Mammary epithelial cell (primary cell): ENCODE measurements at regions not wholly inside any gene's neighbourhood (a gene's known extent, or its start where the extent isn't known, plus 50 kb on each side); places are given as distances from the start of the nearest gene placed in this dataset.

Experiments
- CTCF ChIP-seq, 2 donors: IDR thresholded peaks in 1 of 2; conservative IDR thresholded peaks in 1 of 2; 2 replicates each; pipeline ENCODE4 v1.5.1; 2011 to 2012; ENCODE audit warnings: inconsistent platforms in 2 of 2, low read length in 2 of 2, mild to moderate bottlenecking in 2 of 2, control low read depth in 1 of 2, low read depth in 1 of 2; ENCODE audit not compliant: insufficient read depth in 1 of 2; ENCODE audit errors: extremely low read depth in 1 of 2
- EZH2 ChIP-seq: IDR thresholded peaks from 2 replicates; pipeline ENCODE4 v1.6.1; 2012; ENCODE audit warnings: low read length, inconsistent platforms, borderline replicate concordance

GRCh38 chr14:34086223-34086757 is 135.4 kb upstream of the EGLN3 start:
- no peak for TF ChIP-seq CTCF (conservative IDR thresholded peaks at IDR 0.05 in 1 of 2, IDR thresholded peaks at IDR 0.05 in 1 of 2; ENCODE audit: extremely low read depth in 1 of 2, insufficient read depth in 1 of 2, low read depth in 1 of 2, low read length in 2 of 2)
- no peak for TF ChIP-seq EZH2
